ENCODE measurements at regions not wholly inside any gene's neighbourhood (a gene's known extent, or its start where the extent isn't known, plus 50 kb on each side); places are given as distances from the start of the nearest gene placed in this dataset.

DNA sequence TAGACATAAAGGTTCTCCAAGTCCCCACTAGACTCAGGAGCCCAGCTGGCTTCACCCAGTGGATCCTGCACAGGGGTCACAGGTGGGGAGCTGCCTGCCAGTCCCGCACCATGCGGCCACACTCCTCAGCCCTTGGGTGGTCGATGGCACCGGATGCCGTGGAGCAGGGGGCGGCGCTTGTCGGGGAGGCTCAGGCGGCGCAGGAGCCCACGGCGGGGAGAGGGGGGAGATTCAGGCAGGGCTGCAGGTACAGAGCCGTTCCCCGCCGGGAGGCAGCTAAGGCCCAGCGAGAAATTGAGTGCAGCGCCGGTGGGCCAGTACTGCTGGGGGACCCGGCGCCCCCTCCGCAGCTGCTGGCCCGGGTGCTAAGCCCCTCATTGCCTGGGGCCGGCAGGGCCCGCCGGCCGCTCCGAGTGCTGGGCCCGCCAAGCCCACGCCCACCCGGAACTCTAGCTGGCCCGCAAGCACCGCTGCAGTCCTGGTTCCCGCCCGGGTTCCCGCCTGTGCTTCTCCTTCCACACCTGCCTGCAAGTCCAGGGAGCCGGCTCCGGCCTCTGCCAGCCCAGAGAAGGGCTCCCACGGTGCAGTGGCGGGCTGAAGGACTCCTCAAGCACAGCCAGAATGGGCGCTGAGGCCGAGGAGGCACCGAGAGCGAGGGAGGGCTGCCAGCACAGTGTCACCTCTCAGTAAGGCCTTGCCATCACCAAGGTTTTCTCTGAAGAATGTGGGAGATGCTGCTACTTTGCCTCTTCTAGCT lies 58.4 kb upstream of the PPP1R12A start:
- TF ChIP-seq, protein P1, sequence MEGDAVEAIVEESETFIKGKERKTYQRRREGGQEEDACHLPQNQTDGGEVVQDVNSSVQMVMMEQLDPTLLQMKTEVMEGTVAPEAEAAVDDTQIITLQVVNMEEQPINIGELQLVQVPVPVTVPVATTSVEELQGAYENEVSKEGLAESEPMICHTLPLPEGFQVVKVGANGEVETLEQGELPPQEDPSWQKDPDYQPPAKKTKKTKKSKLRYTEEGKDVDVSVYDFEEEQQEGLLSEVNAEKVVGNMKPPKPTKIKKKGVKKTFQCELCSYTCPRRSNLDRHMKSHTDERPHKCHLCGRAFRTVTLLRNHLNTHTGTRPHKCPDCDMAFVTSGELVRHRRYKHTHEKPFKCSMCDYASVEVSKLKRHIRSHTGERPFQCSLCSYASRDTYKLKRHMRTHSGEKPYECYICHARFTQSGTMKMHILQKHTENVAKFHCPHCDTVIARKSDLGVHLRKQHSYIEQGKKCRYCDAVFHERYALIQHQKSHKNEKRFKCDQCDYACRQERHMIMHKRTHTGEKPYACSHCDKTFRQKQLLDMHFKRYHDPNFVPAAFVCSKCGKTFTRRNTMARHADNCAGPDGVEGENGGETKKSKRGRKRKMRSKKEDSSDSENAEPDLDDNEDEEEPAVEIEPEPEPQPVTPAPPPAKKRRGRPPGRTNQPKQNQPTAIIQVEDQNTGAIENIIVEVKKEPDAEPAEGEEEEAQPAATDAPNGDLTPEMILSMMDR (IDR thresholded peaks at IDR 0.05 in 4 of 5, conservative IDR thresholded peaks at IDR 0.05 in 1 of 5): no peak
- no peak for TF ChIP-seq POLR2A (IDR thresholded peaks at IDR 0.05)

Data from gastrocnemius medialis (tissue), 4 donors.